C4-2B (cell line): ENCODE measurements at regions not wholly inside any gene's neighbourhood (a gene's known extent, or its start where the extent isn't known, plus 50 kb on each side); places are given as distances from the start of the nearest gene placed in this dataset.

Source experiments
- ZFX ChIP-seq: fragments of 450-650 bp; IDR thresholded peaks from 2 replicates; pipeline ENCODE4 v1.6.1; 2017
- TF ChIP-seq, protein P1 (sequence below): fragments of 450-650 bp; conservative IDR thresholded peaks from 2 replicates; pipeline ENCODE4 v1.5.1; 2017; ENCODE audit warnings: mild to moderate bottlenecking

DNA sequence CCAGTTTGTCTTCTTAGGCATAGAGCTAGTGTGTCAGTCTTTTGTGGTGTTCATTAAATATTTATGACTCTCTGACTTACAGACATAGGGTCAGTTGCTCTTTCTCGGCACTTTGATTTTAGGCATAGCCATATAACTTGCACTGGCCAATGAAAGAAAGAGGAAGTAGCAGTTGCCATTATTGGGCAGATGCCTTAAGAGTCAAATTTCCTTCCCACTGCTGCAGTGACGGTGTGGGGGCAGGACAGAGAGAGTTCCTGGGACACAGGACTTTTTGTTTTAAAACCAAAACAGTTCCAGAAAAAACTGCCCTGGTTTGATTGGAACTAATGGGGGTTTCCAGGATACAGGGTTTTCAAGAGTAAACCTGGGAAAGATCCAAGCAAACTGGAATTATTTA, 60.2 kb upstream of the PHF14 start:
- TF ChIP-seq, protein P1, sequence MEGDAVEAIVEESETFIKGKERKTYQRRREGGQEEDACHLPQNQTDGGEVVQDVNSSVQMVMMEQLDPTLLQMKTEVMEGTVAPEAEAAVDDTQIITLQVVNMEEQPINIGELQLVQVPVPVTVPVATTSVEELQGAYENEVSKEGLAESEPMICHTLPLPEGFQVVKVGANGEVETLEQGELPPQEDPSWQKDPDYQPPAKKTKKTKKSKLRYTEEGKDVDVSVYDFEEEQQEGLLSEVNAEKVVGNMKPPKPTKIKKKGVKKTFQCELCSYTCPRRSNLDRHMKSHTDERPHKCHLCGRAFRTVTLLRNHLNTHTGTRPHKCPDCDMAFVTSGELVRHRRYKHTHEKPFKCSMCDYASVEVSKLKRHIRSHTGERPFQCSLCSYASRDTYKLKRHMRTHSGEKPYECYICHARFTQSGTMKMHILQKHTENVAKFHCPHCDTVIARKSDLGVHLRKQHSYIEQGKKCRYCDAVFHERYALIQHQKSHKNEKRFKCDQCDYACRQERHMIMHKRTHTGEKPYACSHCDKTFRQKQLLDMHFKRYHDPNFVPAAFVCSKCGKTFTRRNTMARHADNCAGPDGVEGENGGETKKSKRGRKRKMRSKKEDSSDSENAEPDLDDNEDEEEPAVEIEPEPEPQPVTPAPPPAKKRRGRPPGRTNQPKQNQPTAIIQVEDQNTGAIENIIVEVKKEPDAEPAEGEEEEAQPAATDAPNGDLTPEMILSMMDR, result no peak
- TF ChIP-seq ZFX, result no peak
